HepG2 (cell line): ENCODE measurements at regions not wholly inside any gene's neighbourhood (a gene's known extent, or its start where the extent isn't known, plus 50 kb on each side); places are given as distances from the start of the nearest gene placed in this dataset.

Experiments
- ATAC-seq: fragments of 200-7000 bp; cut with Tn5 transposase; 3 replicates; pipeline ENCODE4 v1.9.1; 2020; ENCODE audit warnings: mild to moderate bottlenecking, moderate library complexity
- BruUV-seq: library from RNA; stranded (reverse); fragments of 400-500 nt; replicated peaks from 2 replicates; lab custom pipeline; 2021; lab: Mats Ljungman, UMichigan
- CTCF ChIA-PET: fragments of 300-600 bp; formaldehyde crosslinking; extraction: SDS; loops from one replicate; lab custom pipeline; 2021; ENCODE audit warnings: low total read pairs, inconsistent platforms, low intra/inter-chr PET ratio; lab: Yijun Ruan, JAX
- POLR2A ChIA-PET: fragments of 350-600 bp; sonication (Branson Sonifier 250); formaldehyde crosslinking; loops from one replicate; lab custom pipeline; 2020; ENCODE audit warnings: antibody characterized with exemption, inconsistent platforms; lab: Yijun Ruan, JAX
- DNase-seq: peaks from one replicate; pipeline ENCODE4 v3.0.0-alpha.2; 2015; ENCODE audit warnings: low spot score
- FAIRE-seq: peaks from 3 replicates; lab custom pipeline; 2011; peaks lifted over from hg19 to GRCh38; lab: Jason Lieb, UNC
- H2AFZ ChIP-seq: one replicate; pipeline ENCODE4 v1.6.1; 2011; ENCODE audit warnings: low read length, inconsistent platforms
- H3K27ac ChIP-seq: fragments of 300-600 bp; 3 replicates; pipeline ENCODE4 v1.8.0; 2011; ENCODE audit warnings: mixed run types, mild to moderate bottlenecking, mixed read lengths, low read length, inconsistent platforms; ENCODE audit not compliant: insufficient read depth; ENCODE audit errors: extremely low read length
- H3K27me3 ChIP-seq, 2 experiments: fragments of 200-600 bp in 1 of 2; 2 replicates in 1 of 2; 3 replicates in 1 of 2; pipeline versions ENCODE4 v1.6.0 to v1.8.0; 2011; ENCODE audit warnings: low read length in 2 of 2, mild to moderate bottlenecking in 2 of 2, moderate library complexity in 2 of 2, inconsistent platforms in 1 of 2; ENCODE audit not compliant: insufficient read depth in 2 of 2, control insufficient read depth in 1 of 2
- H3K36me3 ChIP-seq, 2 experiments: fragments of 200-600 bp in 1 of 2; replicated peaks in 1 of 2; 2 replicates in 1 of 2; 3 replicates in 1 of 2; pipeline versions ENCODE4 v1.5.1 to v1.8.0; 2011; ENCODE audit warnings: low read length in 2 of 2, inconsistent platforms in 1 of 2; ENCODE audit not compliant: insufficient read depth in 2 of 2, control insufficient read depth in 1 of 2
- H3K4me1 ChIP-seq: 2 replicates; pipeline ENCODE4 v1.5.1; 2012; ENCODE audit warnings: low read length, inconsistent platforms; ENCODE audit not compliant: insufficient read depth
- H3K4me2 ChIP-seq: 2 replicates; pipeline ENCODE4 v1.6.0; 2011; ENCODE audit warnings: low read depth, low read length, inconsistent platforms
- H3K4me3 ChIP-seq, 3 experiments: fragments of 200-600 bp in 1 of 3; sonication (generic), shearing (Covaris generic) in 1 of 3; replicated peaks in 1 of 3; 2 replicates each; pipeline ENCODE4 v1.5.1; 2011 to 2016; ENCODE audit warnings: low read length in 3 of 3, inconsistent platforms in 2 of 3, low read depth in 2 of 3, mild to moderate bottlenecking in 2 of 3, control low read depth in 1 of 3, mixed read lengths in 1 of 3; ENCODE audit not compliant: insufficient read depth in 1 of 3
- H3K79me2 ChIP-seq: one replicate; pipeline ENCODE4 v1.6.1; 2011; ENCODE audit warnings: low read length, inconsistent platforms; ENCODE audit not compliant: insufficient read depth
- H3K9ac ChIP-seq: 2 replicates; pipeline ENCODE4 v1.6.0; 2011; ENCODE audit warnings: mild to moderate bottlenecking, low read depth, low read length, inconsistent platforms; ENCODE audit not compliant: insufficient read depth
- H3K9me3 ChIP-seq: 2 replicates; pipeline ENCODE4 v1.5.1; 2012; ENCODE audit warnings: mild to moderate bottlenecking, low read length
- H4K20me1 ChIP-seq: 2 replicates; pipeline ENCODE4 v1.6.0; 2011; ENCODE audit warnings: inconsistent platforms, mild to moderate bottlenecking, low read length, moderate library complexity; ENCODE audit not compliant: insufficient read depth
- GLI4 ChIP-seq: sonication (generic); formaldehyde crosslinking; IDR thresholded peaks from 2 replicates; pipeline ENCODE4 v1.5.1; 2020; ENCODE audit warnings: missing genetic modification reagents, mild to moderate bottlenecking, moderate library complexity, borderline replicate concordance
- KDM6A ChIP-seq: IDR thresholded peaks from 2 replicates; pipeline ENCODE4 v1.6.1; 2016; ENCODE audit warnings: low read depth
- KMT2A ChIP-seq: sonication (generic); formaldehyde crosslinking; IDR thresholded peaks from 2 replicates; pipeline ENCODE4 v1.4.0; 2020; ENCODE audit warnings: missing genetic modification reagents
- RERE ChIP-seq: IDR thresholded peaks from 2 replicates; pipeline ENCODE4 v1.6.1; 2016; ENCODE audit warnings: low read depth, missing genetic modification reagents, missing compliant biosample characterization
- ZBTB4 ChIP-seq: sonication (generic); formaldehyde crosslinking; IDR thresholded peaks from 2 replicates; pipeline ENCODE4 v1.4.0; 2020; ENCODE audit warnings: missing genetic modification reagents, mild to moderate bottlenecking, borderline replicate concordance
- WGBS: methylation state at CpG from one replicate; pipeline ENCODE4 v1.1.6; 2017; ENCODE audit warnings: low lambda C conversion rate; 5-methylcytosine and 5-hydroxymethylcytosine counted together
- in situ Hi-C: cut with HindIII; loops from 2 replicates; pipeline ENCODE4 v1.10.0; 2017; ENCODE audit warnings: low pct_unique_long_range_greater_than_20kb; ENCODE audit not compliant: extremely low pct_ligation_motif_present
- intact Hi-C: fragments of 100-400 bp; cut with micrococcal nuclease; formaldehyde crosslinking; loops from one replicate; pipeline ENCODE4 v1.10.0; 2022; ENCODE audit not compliant: unreplicated experiment

- TF ChIP-seq RERE, result no peak
- TF ChIP-seq, all 625 proteins: peak for 0
These were observed 335.6 kb upstream of the NOVA1 start (continued) for GRCh38 chr14:26933431-26933830.

GRCh38 chr14:26934151-26934550 is 336.3 kb upstream of the NOVA1 start:
- no peaks in the 10 kb centered on the region for H3K36me3 ChIP-seq
- H3K4me2 ChIP-seq, result no peak overlapping the region
- H3K79me2 ChIP-seq, result no peaks in the 10 kb centered on the region
- H3K9me3 ChIP-seq, result peaks cover 78% of the 10 kb centered on the region
- CTCF ChIA-PET, result no interaction called here
- no peak overlapping the region for H2AFZ ChIP-seq
- no peaks in the 10 kb centered on the region for H3K27me3 ChIP-seq
- H3K9ac ChIP-seq, result no peak overlapping the region
- in situ Hi-C loops (no loop called here), intact Hi-C loops (no loop called here)
- TF ChIP-seq KDM6A, result no peak
- TF ChIP-seq GLI4 (CRISPR knock-in tag), result no peak
- no peak for TF ChIP-seq ZBTB4 (CRISPR knock-in tag)
- no peak for TF ChIP-seq KMT2A (CRISPR knock-in tag)
- FAIRE-seq (no peak), ATAC-seq (no peak), DNase-seq (no peak)
- no TSS peak for BruUV-seq
- no peaks in the 10 kb centered on the region for H4K20me1 ChIP-seq
- WGBS, result 2% methylated on average over 3 of the region's 3 CpGs
- H3K27ac ChIP-seq, result no peak overlapping the region
- no peaks in the 10 kb centered on the region for H3K4me1 ChIP-seq
- POLR2A ChIA-PET, result no interaction called here
- no peak overlapping the region for H3K4me3 ChIP-seq
